ENCODE measurements at regions not wholly inside any gene's neighbourhood (a gene's known extent, or its start where the extent isn't known, plus 50 kb on each side); places are given as distances from the start of the nearest gene placed in this dataset.

DNA sequence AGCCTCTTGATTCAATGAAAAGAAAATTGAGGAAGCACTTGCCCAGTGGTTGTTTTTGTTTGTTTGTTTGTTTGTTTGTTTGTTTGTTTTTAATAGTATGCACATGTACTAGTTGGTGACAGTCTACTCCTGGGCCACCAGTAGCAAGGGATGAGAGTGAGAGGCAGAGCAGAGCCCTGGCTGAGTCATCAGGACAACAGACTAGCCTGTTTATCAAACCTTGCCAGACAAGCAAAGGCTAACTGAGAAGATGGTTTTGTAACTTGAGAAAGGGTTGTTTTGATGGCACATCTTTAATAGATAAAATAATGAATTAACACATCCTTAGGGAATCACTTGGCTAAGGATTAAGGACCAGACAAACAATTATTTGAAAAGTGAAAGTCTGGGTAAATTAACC is 78.1 kb downstream of the INHBA start:
- no peak for DNase-seq (ENCODE audit: low spot score)
- Histone ChIP-seq H3K4me1 (no peaks in the 10 kb centered on the region), H3K27ac (no peak overlapping the region), H3K9me3 (no peaks in the 10 kb centered on the region), H3K36me3 (no peaks in the 10 kb centered on the region), H3K27me3 (no peaks in the 10 kb centered on the region), H3K4me3 (no peak overlapping the region)
- TF ChIP-seq, protein P1, sequence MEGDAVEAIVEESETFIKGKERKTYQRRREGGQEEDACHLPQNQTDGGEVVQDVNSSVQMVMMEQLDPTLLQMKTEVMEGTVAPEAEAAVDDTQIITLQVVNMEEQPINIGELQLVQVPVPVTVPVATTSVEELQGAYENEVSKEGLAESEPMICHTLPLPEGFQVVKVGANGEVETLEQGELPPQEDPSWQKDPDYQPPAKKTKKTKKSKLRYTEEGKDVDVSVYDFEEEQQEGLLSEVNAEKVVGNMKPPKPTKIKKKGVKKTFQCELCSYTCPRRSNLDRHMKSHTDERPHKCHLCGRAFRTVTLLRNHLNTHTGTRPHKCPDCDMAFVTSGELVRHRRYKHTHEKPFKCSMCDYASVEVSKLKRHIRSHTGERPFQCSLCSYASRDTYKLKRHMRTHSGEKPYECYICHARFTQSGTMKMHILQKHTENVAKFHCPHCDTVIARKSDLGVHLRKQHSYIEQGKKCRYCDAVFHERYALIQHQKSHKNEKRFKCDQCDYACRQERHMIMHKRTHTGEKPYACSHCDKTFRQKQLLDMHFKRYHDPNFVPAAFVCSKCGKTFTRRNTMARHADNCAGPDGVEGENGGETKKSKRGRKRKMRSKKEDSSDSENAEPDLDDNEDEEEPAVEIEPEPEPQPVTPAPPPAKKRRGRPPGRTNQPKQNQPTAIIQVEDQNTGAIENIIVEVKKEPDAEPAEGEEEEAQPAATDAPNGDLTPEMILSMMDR (IDR thresholded peaks at IDR 0.05) = no peak

DNA sequence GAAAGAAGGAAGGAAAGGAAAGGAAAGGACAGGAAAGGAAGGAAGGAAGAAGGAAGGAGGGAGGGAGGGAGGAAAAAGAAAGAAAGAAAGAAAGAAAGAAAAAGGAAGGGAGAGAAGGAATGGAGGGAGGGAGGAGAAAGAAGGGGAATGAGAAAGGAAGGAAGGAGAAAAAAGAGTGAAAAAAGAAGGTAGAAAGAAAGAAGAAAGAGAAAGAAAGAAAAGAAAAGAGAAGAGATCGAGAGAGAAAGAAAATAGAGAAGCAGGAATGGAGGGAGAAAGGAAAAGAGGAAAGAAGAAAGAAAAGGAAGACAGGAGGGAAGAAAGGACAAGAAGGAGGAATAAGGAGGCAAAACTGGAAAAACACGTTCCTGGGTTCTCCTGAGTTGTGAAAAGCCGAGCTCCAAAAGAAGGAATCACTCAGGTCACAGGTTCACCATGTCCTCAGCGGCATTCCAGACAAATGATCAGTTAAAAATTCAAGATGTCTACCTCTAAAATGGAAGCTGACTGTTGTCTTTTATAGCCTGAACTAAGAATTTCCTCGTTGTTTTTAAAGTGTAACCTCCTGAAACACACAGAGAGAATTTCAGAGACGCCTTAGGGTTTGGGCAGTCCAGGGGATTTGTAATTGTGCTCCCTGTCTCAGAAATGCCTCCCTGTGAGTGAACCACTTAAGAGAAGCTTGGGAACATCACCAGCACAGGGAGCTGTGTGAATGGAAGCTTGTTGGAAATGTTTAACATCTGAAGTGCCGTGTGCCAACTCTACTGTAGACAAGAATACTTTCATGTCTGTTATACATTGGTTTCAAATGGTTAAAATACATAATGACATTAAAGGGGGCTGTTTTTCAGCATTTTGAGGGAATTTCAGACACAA is 80.7 kb downstream of the INHBA start:
- TF ChIP-seq, protein P1 (IDR thresholded peaks at IDR 0.05) = no peak
- Histone ChIP-seq H3K9me3 (no peaks in the 10 kb centered on the region), H3K27me3 (no peaks in the 10 kb centered on the region), H3K4me3 (no peak overlapping the region), H3K4me1 (no peaks in the 10 kb centered on the region), H3K27ac (no peak overlapping the region), H3K36me3 (no peaks in the 10 kb centered on the region)
- DNase-seq (ENCODE audit: low spot score) = no peak

DNA sequence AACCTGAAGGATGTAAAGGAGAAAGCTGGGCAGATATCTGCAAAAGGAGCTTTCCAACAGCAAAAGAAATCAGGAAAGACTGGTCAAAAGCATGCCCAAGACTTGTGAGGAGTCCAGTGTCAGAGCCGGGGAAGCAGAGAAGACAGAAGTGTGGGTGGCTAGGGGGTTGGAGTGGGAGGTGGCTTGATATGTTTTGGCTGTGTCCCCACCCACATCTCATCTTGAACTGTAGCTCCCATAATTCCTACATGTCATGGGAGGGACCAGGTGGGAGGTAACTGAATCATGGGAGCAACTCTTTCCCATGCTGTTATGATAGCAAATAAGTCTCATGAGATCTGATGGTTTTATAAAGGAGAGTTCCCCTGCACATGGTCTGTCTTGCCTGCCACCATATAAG is 84.9 kb downstream of the INHBA start:
- Histone ChIP-seq H3K9me3 (no peaks in the 10 kb centered on the region), H3K27me3 (no peaks in the 10 kb centered on the region), H3K4me1 (no peaks in the 10 kb centered on the region), H3K27ac (no peak overlapping the region), H3K4me3 (no peak overlapping the region), H3K36me3 (no peaks in the 10 kb centered on the region)
- DNase-seq (ENCODE audit: low spot score) = no peak
- TF ChIP-seq, protein P1 (IDR thresholded peaks at IDR 0.05) = no peak

DNA sequence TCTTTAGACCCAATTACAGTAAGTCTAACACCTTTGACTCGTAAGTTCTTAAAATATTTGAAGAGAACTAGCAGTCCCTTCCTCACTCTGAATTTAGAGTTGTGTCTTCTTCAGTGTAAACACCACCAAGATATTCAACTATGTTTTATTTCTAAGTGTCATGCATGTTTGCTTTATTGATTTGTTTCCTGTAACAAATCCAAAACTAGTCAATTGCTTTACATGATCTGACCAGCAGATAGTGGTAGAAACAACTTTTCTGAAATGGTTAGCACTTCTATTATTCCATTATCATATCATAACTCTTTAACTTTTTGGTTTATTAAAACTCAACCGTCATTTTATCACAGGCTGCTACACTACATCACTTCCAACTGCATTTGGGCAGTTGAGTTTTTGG is 90.1 kb downstream of the INHBA start:
- TF ChIP-seq, protein P1 (IDR thresholded peaks at IDR 0.05) = no peak
- no peaks in the 10 kb centered on the region for H3K36me3 ChIP-seq
- no peaks in the 10 kb centered on the region for H3K9me3 ChIP-seq
- H3K27me3 ChIP-seq = no peaks in the 10 kb centered on the region
- H3K4me3 ChIP-seq = no peak overlapping the region
- no peak for DNase-seq (ENCODE audit: low spot score)
- H3K4me1 ChIP-seq = no peaks in the 10 kb centered on the region
- no peak overlapping the region for H3K27ac ChIP-seq

DNA sequence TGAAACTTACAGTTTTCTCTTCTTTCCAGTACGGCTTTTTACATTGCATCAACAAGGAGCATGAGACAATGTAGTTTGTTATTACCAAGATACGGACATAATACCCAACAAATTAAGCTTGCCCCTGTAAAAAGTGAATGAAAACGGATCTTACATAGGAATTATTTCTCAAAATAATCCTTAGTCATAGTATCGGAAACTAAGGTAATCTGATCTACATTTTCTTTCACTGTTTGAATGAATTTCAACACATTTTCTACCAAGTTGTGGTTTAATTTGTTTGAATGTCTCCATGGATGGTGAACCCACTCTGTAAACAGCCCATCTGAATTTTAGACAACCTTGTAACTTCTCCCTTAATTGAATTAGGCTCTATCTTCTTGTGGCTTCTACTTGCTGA is 90.5 kb downstream of the INHBA start:
- Histone ChIP-seq H3K36me3 (no peaks in the 10 kb centered on the region), H3K9me3 (no peaks in the 10 kb centered on the region), H3K4me3 (no peak overlapping the region), H3K27ac (no peak overlapping the region), H3K4me1 (no peaks in the 10 kb centered on the region), H3K27me3 (no peaks in the 10 kb centered on the region)
- no peak for DNase-seq (ENCODE audit: low spot score)
- TF ChIP-seq, protein P1 (IDR thresholded peaks at IDR 0.05) = no peak

DNA sequence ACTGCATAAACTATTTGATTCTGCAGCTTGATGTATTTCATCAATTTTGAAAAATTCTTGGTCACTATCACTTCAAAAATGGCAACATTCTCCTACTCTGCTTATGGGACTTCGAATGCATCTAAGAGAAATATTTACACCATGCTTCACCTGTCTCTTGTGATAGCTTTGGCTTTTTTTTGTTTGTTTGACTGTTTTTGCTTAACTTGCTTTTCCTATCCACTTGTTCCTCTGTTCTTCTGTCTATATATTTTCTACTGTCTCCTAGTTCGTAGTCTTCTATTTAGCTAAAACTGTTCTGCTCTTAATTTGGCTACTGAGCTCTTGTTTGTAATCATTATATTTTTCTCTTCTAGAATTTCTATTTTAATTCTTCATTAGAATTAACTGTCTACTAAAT is 94.4 kb downstream of the INHBA start:
- Histone ChIP-seq H3K27me3 (no peaks in the 10 kb centered on the region), H3K4me1 (no peaks in the 10 kb centered on the region), H3K4me3 (no peak overlapping the region), H3K36me3 (no peaks in the 10 kb centered on the region), H3K27ac (no peak overlapping the region), H3K9me3 (no peaks in the 10 kb centered on the region)
- no peak for DNase-seq (ENCODE audit: low spot score)
- TF ChIP-seq, protein P1 (IDR thresholded peaks at IDR 0.05) = no peak
